Coronary artery (tissue), 2 donors: ENCODE measurements at regions not wholly inside any gene's neighbourhood (a gene's known extent, or its start where the extent isn't known, plus 50 kb on each side); places are given as distances from the start of the nearest gene placed in this dataset.

Source experiments
- DNase-seq: peaks from one replicate; pipeline ENCODE4 v3.0.0-alpha.2; 2017; ENCODE audit warnings: low spot score
- H3K27ac ChIP-seq, 2 donors: fragments of 200-600 bp; sonication (generic); one replicate each; pipeline ENCODE4 v1.5.1; 2016 to 2019
- H3K4me3 ChIP-seq: fragments of 200-600 bp; sonication (generic); 2 replicates; pipeline ENCODE4 v1.5.1; 2016; ENCODE audit warnings: mild to moderate bottlenecking, moderate library complexity
- TF ChIP-seq, protein P1 (sequence below): fragments of 200-600 bp; sonication (generic); IDR thresholded peaks from one replicate; pipeline ENCODE4 v1.5.1; 2019; ENCODE audit warnings: antibody characterized with exemption

DNA sequence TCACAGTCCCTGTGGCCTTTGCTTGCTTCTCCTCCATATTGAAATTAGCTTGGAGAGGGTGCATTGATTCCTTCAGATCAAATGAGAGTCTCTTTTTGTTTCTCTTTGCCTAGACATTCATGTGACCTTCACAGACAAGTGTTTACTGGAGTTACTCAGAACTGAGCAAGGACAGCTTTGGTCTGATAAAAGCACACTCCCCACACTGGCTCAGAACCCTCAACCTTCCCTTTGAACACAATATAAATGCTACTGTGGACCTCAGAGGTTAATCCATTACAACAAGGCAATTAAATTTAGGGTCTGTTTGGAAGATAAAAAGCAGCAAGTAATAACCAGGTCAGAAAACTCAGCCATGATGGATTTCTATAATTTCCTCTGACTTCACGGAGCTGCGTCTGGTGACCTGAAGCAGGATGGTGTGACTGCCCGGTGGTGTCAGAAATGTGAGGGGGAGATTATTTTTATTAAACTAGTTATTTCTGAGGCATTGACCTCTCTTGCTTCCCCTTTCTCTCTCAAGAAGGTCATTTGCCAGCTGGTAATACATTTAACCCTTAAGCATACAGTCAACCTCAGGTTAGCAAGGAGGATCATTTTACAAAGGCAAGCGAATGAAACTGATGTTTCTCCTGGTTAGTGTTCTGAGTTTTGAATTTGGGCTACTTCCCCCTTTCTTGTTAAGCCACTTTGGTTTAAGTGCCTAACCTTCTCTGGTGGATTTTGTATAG is 208.2 kb downstream of the CLIC5 start:
- H3K4me3 ChIP-seq = no peak overlapping the region
- no peak for DNase-seq
- no peak overlapping the region for H3K27ac ChIP-seq
- TF ChIP-seq, protein P1, sequence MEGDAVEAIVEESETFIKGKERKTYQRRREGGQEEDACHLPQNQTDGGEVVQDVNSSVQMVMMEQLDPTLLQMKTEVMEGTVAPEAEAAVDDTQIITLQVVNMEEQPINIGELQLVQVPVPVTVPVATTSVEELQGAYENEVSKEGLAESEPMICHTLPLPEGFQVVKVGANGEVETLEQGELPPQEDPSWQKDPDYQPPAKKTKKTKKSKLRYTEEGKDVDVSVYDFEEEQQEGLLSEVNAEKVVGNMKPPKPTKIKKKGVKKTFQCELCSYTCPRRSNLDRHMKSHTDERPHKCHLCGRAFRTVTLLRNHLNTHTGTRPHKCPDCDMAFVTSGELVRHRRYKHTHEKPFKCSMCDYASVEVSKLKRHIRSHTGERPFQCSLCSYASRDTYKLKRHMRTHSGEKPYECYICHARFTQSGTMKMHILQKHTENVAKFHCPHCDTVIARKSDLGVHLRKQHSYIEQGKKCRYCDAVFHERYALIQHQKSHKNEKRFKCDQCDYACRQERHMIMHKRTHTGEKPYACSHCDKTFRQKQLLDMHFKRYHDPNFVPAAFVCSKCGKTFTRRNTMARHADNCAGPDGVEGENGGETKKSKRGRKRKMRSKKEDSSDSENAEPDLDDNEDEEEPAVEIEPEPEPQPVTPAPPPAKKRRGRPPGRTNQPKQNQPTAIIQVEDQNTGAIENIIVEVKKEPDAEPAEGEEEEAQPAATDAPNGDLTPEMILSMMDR = no peak

DNA sequence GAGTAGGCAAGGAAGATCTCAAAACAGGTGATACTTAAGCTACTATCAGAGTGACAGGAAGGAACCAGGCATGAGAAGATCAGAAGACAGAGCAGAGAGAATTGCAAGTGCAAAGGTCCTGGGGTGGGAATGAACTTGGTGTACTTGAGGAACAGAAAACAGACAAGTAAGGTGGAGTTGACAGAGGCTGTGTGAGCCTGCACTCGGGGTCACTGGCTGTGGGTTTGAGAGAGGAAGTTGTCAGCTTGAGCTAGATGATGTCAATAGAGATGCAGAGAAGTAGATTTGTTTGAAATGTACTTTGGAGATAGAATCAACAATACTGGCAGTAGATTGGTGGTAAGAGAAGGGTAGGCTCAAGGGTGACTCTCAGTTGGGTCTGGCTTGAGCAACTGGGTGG is 209.5 kb downstream of the CLIC5 start:
- DNase-seq = no peak
- no peak overlapping the region for H3K27ac ChIP-seq
- TF ChIP-seq, protein P1 = no peak
- no peak overlapping the region for H3K4me3 ChIP-seq

DNA sequence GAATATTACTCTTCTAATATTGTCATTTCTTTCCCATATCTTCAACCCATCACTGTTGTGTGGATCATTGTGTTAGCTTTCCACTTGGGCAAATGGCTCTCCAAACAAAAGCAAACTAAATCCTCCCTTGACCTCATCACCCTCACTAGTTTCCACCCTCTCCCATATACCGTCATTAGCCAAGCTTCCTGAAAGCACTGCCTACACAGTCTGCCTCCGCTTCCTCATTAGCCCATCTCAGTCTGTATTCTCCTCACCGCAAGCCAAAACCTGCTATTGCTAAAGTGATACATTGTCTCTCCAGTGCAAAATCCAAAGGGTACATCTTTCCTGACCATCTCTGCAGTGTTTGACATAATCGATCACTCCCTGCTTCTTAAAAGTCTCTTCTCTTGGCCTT is 212.6 kb downstream of the CLIC5 start:
- Histone ChIP-seq H3K27ac (no peak overlapping the region), H3K4me3 (no peak overlapping the region)
- TF ChIP-seq, protein P1 = no peak
- no peak for DNase-seq

DNA sequence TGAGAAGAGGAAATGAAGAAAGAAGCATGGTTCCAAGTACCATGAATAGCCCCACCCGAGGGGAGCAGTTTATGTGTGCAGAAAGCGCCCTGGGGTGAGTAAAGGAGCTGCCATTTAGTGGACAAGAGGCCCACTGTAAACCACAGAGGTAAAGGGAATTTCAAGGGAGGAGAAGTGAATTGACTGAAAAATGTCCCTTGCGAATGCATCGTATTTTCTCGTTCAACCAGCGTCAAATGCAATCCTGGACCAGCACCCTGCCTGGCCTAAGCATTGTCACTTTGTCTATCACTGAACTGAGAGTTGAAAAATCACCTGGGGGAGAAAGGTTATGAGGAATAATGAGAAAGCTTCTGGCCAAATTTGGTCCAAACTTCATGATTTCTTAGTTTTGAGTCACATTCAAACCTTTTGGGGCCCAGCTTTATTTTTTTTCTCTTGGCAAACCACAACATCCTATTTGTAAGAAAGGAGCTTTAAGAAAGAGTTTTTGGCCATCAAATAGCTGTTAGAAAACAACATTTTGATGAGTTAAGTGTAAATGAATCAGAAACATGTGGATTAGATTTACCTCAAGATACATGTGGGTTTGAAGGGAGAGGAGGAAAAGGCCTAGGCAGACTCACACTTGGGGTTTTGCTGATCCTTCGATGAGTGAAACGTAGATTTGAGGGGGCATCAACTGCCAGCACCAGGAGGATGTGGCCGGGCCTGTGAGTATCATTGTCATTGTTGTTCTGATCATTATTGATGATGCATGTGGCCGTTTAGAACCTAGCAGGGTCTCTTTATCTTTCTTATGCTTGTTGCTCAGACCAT is 214.0 kb downstream of the CLIC5 start:
- TF ChIP-seq, protein P1 = no peak
- no peak for DNase-seq
- Histone ChIP-seq H3K27ac (no peak overlapping the region), H3K4me3 (no peak overlapping the region)

DNA sequence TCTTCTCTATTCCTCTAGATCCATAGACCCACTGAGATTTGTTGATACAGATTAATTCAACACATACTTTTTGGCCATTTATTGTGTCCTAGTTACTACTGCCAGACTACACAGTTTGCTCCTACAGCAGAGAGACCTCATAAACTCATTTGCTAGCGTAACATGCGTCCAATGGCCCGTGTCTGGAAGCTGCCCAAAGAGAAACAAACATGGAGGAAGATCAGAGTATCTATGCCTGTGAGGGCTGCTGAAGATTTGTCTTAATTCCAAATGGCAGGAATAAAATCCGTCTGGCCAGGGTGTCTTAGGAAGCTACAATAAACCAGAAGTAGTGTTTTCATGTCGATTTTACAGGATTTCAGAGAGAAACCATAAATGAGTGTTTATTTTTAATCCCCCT is 214.7 kb downstream of the CLIC5 start:
- H3K4me3 ChIP-seq = no peak overlapping the region
- TF ChIP-seq, protein P1 = no peak
- no peak for DNase-seq
- H3K27ac ChIP-seq = no peak overlapping the region

DNA sequence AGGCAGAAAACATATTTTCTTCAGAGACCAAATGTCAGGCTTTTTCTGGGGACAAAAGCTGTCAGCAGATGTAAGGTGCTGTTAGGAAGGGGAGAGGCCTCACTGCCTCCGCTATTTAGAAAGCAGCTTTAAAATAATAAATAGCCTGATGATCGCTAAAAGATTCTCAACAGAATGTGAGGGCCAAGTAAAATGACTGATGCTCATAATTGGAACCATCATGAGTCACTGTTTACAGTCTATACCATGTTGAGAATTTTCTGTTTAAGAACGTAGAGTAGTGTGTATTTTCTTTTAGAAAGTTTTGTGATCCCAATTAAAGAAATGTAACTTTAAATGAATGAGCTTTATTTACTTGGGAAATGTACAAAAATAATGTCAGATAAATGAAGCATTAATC is 220.0 kb downstream of the CLIC5 start:
- DNase-seq = no peak
- Histone ChIP-seq H3K4me3 (no peak overlapping the region), H3K27ac (no peak overlapping the region)
- TF ChIP-seq, protein P1 = no peak

DNA sequence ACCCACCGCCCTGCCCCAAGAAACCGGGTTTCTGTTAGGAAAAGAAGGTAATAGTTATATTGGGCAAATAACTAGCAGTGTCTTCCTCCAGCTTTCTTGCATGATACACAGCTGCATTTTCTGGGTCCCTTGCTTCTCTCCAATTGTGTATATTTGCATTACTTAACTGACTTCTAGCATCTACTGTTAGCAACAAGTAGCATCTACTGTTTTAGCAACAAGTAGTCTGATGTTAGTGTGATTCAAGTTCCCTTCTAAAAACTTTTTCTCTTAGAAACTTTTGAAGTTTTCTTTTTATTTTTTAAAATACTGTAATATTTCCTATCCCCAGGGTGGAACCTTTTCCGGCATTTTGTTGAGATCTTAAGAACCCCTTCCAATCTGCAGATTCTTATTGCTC is 221.2 kb downstream of the CLIC5 start:
- Histone ChIP-seq H3K27ac (no peak overlapping the region), H3K4me3 (no peak overlapping the region)
- no peak for DNase-seq
- TF ChIP-seq, protein P1 = no peak
